Testis (tissue), 2 donors: ENCODE measurements at regions not wholly inside any gene's neighbourhood (a gene's known extent, or its start where the extent isn't known, plus 50 kb on each side); places are given as distances from the start of the nearest gene placed in this dataset.

ENCODE experiments used
- POLR2A ChIP-seq: fragments of 450-650 bp; IDR thresholded peaks from one replicate; pipeline ENCODE4 v1.6.1; 2017; ENCODE audit warnings: antibody characterized with exemption, mild to moderate bottlenecking, moderate library complexity
- TF ChIP-seq, protein P1 (sequence below), 3 experiments: fragments of 450-650 bp in 2 of 3; fragments of 200-600 bp in 1 of 3; sonication (generic) in 1 of 3; IDR thresholded peaks; one replicate each; pipeline ENCODE4 v1.5.1; 2016 to 2019; ENCODE audit warnings: antibody characterized with exemption in 3 of 3, mild to moderate bottlenecking in 2 of 3, moderate library complexity in 1 of 3

DNA sequence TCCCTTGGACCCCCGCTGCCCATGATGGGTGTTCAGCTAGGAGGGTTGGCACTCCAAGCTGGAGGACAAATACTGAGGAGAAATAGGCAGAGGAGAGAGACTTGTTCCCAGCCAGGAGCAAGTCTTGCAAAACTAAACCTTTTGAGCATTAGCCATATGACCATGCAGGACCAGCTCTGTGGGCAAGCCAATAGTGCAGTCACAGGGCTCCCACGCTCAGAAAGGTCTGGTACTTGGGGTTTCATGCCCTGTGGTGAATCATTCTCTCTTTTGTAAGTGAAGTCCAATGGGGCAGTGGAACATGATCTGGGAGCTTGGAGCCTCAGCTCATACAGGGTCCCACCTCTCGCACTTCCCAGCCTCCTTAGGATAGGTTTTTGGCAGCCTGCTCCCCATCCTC, 300.9 kb downstream of the BCOR start:
- TF ChIP-seq, protein P1, sequence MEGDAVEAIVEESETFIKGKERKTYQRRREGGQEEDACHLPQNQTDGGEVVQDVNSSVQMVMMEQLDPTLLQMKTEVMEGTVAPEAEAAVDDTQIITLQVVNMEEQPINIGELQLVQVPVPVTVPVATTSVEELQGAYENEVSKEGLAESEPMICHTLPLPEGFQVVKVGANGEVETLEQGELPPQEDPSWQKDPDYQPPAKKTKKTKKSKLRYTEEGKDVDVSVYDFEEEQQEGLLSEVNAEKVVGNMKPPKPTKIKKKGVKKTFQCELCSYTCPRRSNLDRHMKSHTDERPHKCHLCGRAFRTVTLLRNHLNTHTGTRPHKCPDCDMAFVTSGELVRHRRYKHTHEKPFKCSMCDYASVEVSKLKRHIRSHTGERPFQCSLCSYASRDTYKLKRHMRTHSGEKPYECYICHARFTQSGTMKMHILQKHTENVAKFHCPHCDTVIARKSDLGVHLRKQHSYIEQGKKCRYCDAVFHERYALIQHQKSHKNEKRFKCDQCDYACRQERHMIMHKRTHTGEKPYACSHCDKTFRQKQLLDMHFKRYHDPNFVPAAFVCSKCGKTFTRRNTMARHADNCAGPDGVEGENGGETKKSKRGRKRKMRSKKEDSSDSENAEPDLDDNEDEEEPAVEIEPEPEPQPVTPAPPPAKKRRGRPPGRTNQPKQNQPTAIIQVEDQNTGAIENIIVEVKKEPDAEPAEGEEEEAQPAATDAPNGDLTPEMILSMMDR (IDR thresholded peaks at IDR 0.05): no peak
- TF ChIP-seq POLR2A: no peak
